AG10803 (cell line): ENCODE measurements at regions not wholly inside any gene's neighbourhood (a gene's known extent, or its start where the extent isn't known, plus 50 kb on each side); places are given as distances from the start of the nearest gene placed in this dataset.
"Not testable (repeated sequence)": the region's sequence is repeated elsewhere in the genome, so short reads cannot be mapped to it uniquely, and the experiment has no call there.

Source experiments
- DNase-seq: peaks from one replicate; pipeline ENCODE4 v3.0.0; 2010; ENCODE audit warnings: low read depth
- H3K4me3 ChIP-seq: 2 replicates; pipeline ENCODE4 v1.5.1; 2011; ENCODE audit warnings: mild to moderate bottlenecking, low read length, control low read depth
- CTCF ChIP-seq: conservative IDR thresholded peaks from 2 replicates; pipeline ENCODE4 v1.5.1; 2011; ENCODE audit warnings: mild to moderate bottlenecking, low read length, control low read depth, inconsistent platforms

GRCh38 chr5:124614836-124615385, 131.5 kb downstream of the ZNF608 start:
- DNase-seq: no peak
- no peak overlapping the region for H3K4me3 ChIP-seq
- TF ChIP-seq CTCF: no peak

GRCh38 chr5:124614105-124614504, 132.3 kb downstream of the ZNF608 start:
- no peak for DNase-seq
- no peak overlapping the region for H3K4me3 ChIP-seq
- no peak for TF ChIP-seq CTCF

- no peak for DNase-seq
- TF ChIP-seq CTCF: no peak
- H3K4me3 ChIP-seq: no peak overlapping the region
Measured at GRCh38 chr5:124613273-124613953, 133.0 kb downstream of the ZNF608 start.

- H3K4me3 ChIP-seq: no peak overlapping the region
- TF ChIP-seq CTCF: no peak
- no peak for DNase-seq
Measured at GRCh38 chr5:124612023-124612422, 134.4 kb downstream of the ZNF608 start.

- DNase-seq, H3K4me3 ChIP-seq: not testable (repeated sequence)
Measured at GRCh38 chr5:124611262-124611661, 135.2 kb downstream of the ZNF608 start.

- not testable (repeated sequence) for DNase-seq, H3K4me3 ChIP-seq
Measured at GRCh38 chr5:124609685-124610084, 136.8 kb downstream of the ZNF608 start.

- TF ChIP-seq CTCF: no peak
- no peak overlapping the region for H3K4me3 ChIP-seq
- DNase-seq: no peak
Measured at GRCh38 chr5:124606543-124606942, 139.9 kb downstream of the ZNF608 start.

GRCh38 chr5:124606093-124606492, 140.3 kb downstream of the ZNF608 start:
- no peak for TF ChIP-seq CTCF

More at GRCh38 chr5:124606093-124606492, 140.3 kb downstream of the ZNF608 start:
- DNase-seq: no peak
- no peak overlapping the region for H3K4me3 ChIP-seq
